Stimulated activated effector memory CD8-positive, alpha-beta T cell treated with anti-CD3 and anti-CD28 coated beads, Interleukin-12 subunit alpha, Interleukin-12 subunit beta, amount 100 ng/mL, for 72 hours (primary cell): ENCODE measurements at regions not wholly inside any gene's neighbourhood (a gene's known extent, or its start where the extent isn't known, plus 50 kb on each side); places are given as distances from the start of the nearest gene placed in this dataset.

Source experiments
- ATAC-seq: fragments of 150-1000 bp; cut with Tn5 transposase; 2 replicates; pipeline ENCODE4 v1.10.0; 2021
- DNase-seq, 2 donors: peaks; one replicate each; pipeline ENCODE4 v3.0.0; 2021 to 2022; ENCODE audit warnings: low spot score in 2 of 2
- H3K27ac Mint-ChIP-seq: one replicate; pipeline ENCODE4 v1.8.0; 2022; ENCODE audit warnings: mild to moderate bottlenecking, mixed read lengths
- H3K36me3 Mint-ChIP-seq: one replicate; pipeline ENCODE4 v1.8.0; 2022; ENCODE audit warnings: mild to moderate bottlenecking, mixed read lengths
- H3K4me1 Mint-ChIP-seq: one replicate; pipeline ENCODE4 v1.8.0; 2022; ENCODE audit warnings: mixed read lengths
- H3K4me3 Mint-ChIP-seq: one replicate; pipeline ENCODE4 v1.8.0; 2022; ENCODE audit warnings: mild to moderate bottlenecking, mixed read lengths
- H3K9me3 Mint-ChIP-seq: one replicate; pipeline ENCODE4 v1.8.0; 2022; ENCODE audit warnings: mixed read lengths

DNA sequence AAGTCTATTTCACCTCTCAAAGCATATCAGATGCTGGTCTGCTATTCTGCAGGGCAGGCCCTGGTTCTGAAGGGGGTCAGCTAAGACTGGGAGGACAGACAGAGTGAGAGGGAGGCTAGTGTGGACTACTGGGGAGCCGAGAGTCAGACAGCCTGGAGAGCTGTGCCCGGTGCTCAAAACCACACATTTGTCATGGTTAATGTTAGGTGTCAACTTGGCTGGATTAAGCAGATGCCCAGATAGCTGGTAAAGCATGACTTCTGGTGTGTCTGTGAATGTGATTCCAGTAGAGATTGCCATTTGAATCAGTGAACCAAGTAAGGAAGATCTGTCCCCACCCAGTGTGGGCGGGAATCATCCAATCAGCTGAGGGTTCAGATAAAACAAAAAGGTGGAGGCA is 102.6 kb downstream of the SNX19 start:
- DNase-seq (no peak), ATAC-seq (no peak)
- H3K36me3 Mint-ChIP-seq: no peaks in the 10 kb centered on the region
- H3K27ac Mint-ChIP-seq: no peak overlapping the region
- no peaks in the 10 kb centered on the region for H3K4me1 Mint-ChIP-seq
- H3K9me3 Mint-ChIP-seq: no peaks in the 10 kb centered on the region
- H3K4me3 Mint-ChIP-seq: no peak overlapping the region

GRCh38 chr11:130814440-130815096 is 101.7 kb downstream of the SNX19 start:
- DNase-seq: no peak
- H3K4me1 Mint-ChIP-seq: no peaks in the 10 kb centered on the region
- no peaks in the 10 kb centered on the region for H3K36me3 Mint-ChIP-seq
- no peaks in the 10 kb centered on the region for H3K9me3 Mint-ChIP-seq
- no peak overlapping the region for H3K27ac Mint-ChIP-seq
- H3K4me3 Mint-ChIP-seq: no peak overlapping the region
- no peak for ATAC-seq

GRCh38 chr11:130815097-130815802 is 101.0 kb downstream of the SNX19 start:
- no peak overlapping the region for H3K4me3 Mint-ChIP-seq
- no peak for ATAC-seq
- H3K9me3 Mint-ChIP-seq: no peaks in the 10 kb centered on the region
- no peaks in the 10 kb centered on the region for H3K36me3 Mint-ChIP-seq
- H3K4me1 Mint-ChIP-seq: no peaks in the 10 kb centered on the region
- H3K27ac Mint-ChIP-seq: no peak overlapping the region
- no peak for DNase-seq

DNA sequence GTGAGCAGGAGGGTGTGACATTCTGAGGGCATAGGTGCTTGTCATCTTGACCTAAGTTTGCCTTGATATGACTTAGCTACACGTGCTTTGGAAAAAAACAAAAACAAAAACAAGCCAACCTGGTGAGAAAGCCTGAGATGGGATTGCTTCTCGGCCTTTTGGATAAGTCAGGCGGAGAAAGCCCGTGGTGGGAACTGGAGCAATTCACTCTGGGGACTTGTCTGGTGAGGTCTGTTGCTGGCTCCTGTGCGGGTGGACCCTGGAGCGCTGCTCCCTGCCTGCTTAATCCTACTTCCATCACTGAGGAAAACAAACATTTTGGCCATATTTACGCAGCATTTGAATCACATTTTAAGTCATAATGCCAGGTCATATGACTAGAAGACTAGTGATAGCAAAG is 100.3 kb downstream of the SNX19 start:
- no peaks in the 10 kb centered on the region for H3K9me3 Mint-ChIP-seq
- H3K4me3 Mint-ChIP-seq: no peak overlapping the region
- H3K36me3 Mint-ChIP-seq: no peaks in the 10 kb centered on the region
- DNase-seq (no peak), ATAC-seq (no peak)
- H3K27ac Mint-ChIP-seq: no peak overlapping the region
- H3K4me1 Mint-ChIP-seq: no peaks in the 10 kb centered on the region

GRCh38 chr11:130816546-130817329 is 99.5 kb downstream of the SNX19 start:
- H3K9me3 Mint-ChIP-seq: no peaks in the 10 kb centered on the region
- H3K36me3 Mint-ChIP-seq: no peaks in the 10 kb centered on the region
- H3K4me3 Mint-ChIP-seq: no peak overlapping the region
- ATAC-seq (no peak), DNase-seq (no peak)
- no peak overlapping the region for H3K27ac Mint-ChIP-seq
- no peaks in the 10 kb centered on the region for H3K4me1 Mint-ChIP-seq

DNA sequence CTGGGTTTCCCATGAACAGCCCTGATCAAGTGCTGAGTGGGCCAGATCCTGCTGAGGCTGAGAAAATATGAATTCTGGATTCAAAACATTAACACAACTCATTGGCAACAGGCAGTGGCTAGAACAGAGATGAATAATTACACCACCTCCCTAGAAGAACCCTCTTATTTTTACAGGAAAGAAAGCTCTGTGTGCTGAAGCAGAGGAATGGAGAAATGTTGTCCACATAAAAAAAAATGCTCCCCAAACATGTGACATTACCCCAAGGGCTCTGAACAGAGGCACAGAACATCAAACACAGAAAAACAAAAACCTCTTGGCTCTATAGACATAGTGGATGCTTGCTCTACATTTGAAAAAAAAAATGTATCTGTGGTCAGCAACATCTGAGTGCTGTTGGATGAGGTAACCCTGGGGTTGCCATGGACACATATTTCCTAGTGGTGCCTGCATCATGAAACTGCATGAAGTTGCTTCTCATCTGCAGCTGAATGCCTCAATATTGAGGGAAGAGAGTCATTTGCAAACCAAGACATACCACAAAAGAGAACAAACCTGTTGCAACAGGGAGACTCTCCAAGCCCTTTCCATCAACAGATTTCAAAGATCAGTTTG is 98.8 kb downstream of the SNX19 start:
- H3K4me3 Mint-ChIP-seq: no peak overlapping the region
- DNase-seq (no peak), ATAC-seq (no peak)
- H3K4me1 Mint-ChIP-seq: no peaks in the 10 kb centered on the region
- no peaks in the 10 kb centered on the region for H3K9me3 Mint-ChIP-seq
- no peaks in the 10 kb centered on the region for H3K36me3 Mint-ChIP-seq
- no peak overlapping the region for H3K27ac Mint-ChIP-seq

DNA sequence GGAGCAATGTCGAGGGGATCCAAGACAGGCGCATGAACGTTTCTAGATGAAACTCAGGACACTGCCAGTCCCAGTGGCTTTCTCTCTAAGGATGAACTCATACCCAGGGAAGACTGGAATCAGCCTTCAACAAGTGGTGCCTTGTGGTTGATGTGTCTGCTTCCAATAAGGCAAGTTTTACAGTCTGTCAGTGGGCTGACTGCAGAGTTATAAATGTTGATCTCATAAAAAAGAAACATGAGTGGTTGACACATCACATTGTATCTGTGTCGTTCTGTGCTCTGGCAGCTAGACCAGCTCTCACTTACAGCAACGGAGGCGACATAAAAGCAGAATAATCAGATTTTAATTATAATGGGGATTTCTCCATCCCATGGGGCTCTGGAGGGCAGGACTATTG is 96.7 kb downstream of the SNX19 start:
- Mint-ChIP-seq H3K27ac (no peak overlapping the region), H3K4me3 (no peak overlapping the region), H3K36me3 (no peaks in the 10 kb centered on the region), H3K4me1 (no peaks in the 10 kb centered on the region), H3K9me3 (no peaks in the 10 kb centered on the region)
- ATAC-seq (no peak), DNase-seq (no peak)
